H1 (cell line): ENCODE measurements at regions not wholly inside any gene's neighbourhood (a gene's known extent, or its start where the extent isn't known, plus 50 kb on each side); places are given as distances from the start of the nearest gene placed in this dataset.
"Not testable (repeated sequence)": the region's sequence is repeated elsewhere in the genome, so short reads cannot be mapped to it uniquely, and the experiment has no call there.

Source experiments
- CTCF ChIA-PET: fragments of 300-600 bp; sonication (Branson Sonifier 250); formaldehyde crosslinking; loops from one replicate; lab custom pipeline; 2021; ENCODE audit not compliant: partially characterized antibody; lab: Charles Lee
- POLR2A ChIA-PET: fragments of 300-600 bp; sonication (Branson Sonifier 250); formaldehyde crosslinking; loops from one replicate; lab custom pipeline; 2021; ENCODE audit warnings: inconsistent platforms; ENCODE audit not compliant: partially characterized antibody; lab: Charles Lee
- DNase-seq, 2 experiments: peaks; one replicate each; pipeline versions ENCODE4 v3.0.0 to v3.0.0-alpha.2; 2010 to 2022; ENCODE audit warnings: low spot score in 2 of 2, low read depth in 1 of 2, mixed read lengths in 1 of 2
- FAIRE-seq: peaks from 2 replicates; lab custom pipeline; 2011; peaks lifted over from hg19 to GRCh38; lab: Jason Lieb, UNC
- H2AFZ ChIP-seq: 2 replicates; pipeline ENCODE4 v1.8.1; 2012; ENCODE audit warnings: low read length, inconsistent platforms
- H2AK5ac ChIP-seq: 2 replicates; pipeline ENCODE4 v1.6.1; 2013; ENCODE audit warnings: low read depth, low read length
- H2BK120ac ChIP-seq: replicated peaks from 2 replicates; pipeline ENCODE3; 2013; ENCODE audit warnings: low read depth, low read length, inconsistent platforms
- H2BK12ac ChIP-seq: 2 replicates; pipeline ENCODE4 v1.6.1; 2013; ENCODE audit warnings: low read depth, low read length
- H2BK15ac ChIP-seq: 2 replicates; pipeline ENCODE4 v1.6.1; 2013; ENCODE audit warnings: low read length
- H2BK20ac ChIP-seq: 2 replicates; pipeline ENCODE4 v1.6.1; 2013; ENCODE audit warnings: low read length
- H2BK5ac ChIP-seq: 2 replicates; pipeline ENCODE4 v1.6.1; 2013; ENCODE audit warnings: low read depth, low read length
- H3K14ac ChIP-seq: 2 replicates; pipeline ENCODE4 v1.6.1; 2013; ENCODE audit warnings: inconsistent platforms; ENCODE audit not compliant: insufficient read length
- H3K18ac ChIP-seq: 2 replicates; pipeline ENCODE4 v1.6.1; 2013; ENCODE audit warnings: low read length; ENCODE audit errors: extremely low read depth
- H3K23ac ChIP-seq: 2 replicates; pipeline ENCODE4 v1.6.1; 2013; ENCODE audit warnings: inconsistent platforms; ENCODE audit not compliant: insufficient read length
- H3K23me2 ChIP-seq: 2 replicates; pipeline ENCODE4 v1.6.1; 2013; ENCODE audit warnings: low read depth, low read length
- H3K27ac ChIP-seq: 2 replicates; pipeline ENCODE4 v1.6.1; 2011; ENCODE audit warnings: low read depth, low read length, inconsistent platforms
- H3K27me3 ChIP-seq, 4 experiments: replicated peaks in 1 of 4; 1 replicate in 1 of 4; 2 replicates in 3 of 4; pipeline versions ENCODE4 v1.6.1 to v1.8.1; 2011 to 2013; ENCODE audit warnings: low read length in 3 of 4, mild to moderate bottlenecking in 3 of 4, inconsistent platforms in 2 of 4, mixed read lengths in 2 of 4, moderate library complexity in 1 of 4; ENCODE audit not compliant: control insufficient read depth in 3 of 4, insufficient read depth in 3 of 4; ENCODE audit errors: extremely low read depth in 1 of 4
- H3K36me3 ChIP-seq, 4 experiments: 2 replicates each; pipeline versions ENCODE4 v1.6.1 to v1.8.1; 2011 to 2013; ENCODE audit warnings: mild to moderate bottlenecking in 4 of 4, low read length in 3 of 4, moderate library complexity in 2 of 4, control low read depth in 1 of 4, inconsistent platforms in 1 of 4; ENCODE audit not compliant: insufficient read depth in 4 of 4, control insufficient read depth in 2 of 4
- H3K4ac ChIP-seq: replicated peaks from 2 replicates; pipeline ENCODE3; 2013; ENCODE audit warnings: low read length, low read depth, mixed read lengths, inconsistent platforms; ENCODE audit not compliant: insufficient read length
- H3K4me1 ChIP-seq, 4 experiments: replicated peaks in 1 of 4; 1 replicate in 1 of 4; 2 replicates in 3 of 4; pipeline versions ENCODE4 v1.6.1 to v1.8.1; 2011 to 2013; ENCODE audit warnings: low read length in 3 of 4, inconsistent platforms in 2 of 4, mixed read lengths in 1 of 4; ENCODE audit not compliant: insufficient read depth in 4 of 4, control insufficient read depth in 3 of 4
- H3K4me2 ChIP-seq, 2 experiments: 2 replicates each; pipeline versions ENCODE4 v1.6.1 to v1.8.1; 2011 to 2013; ENCODE audit warnings: low read depth in 2 of 2, low read length in 2 of 2, control low read depth in 1 of 2, inconsistent platforms in 1 of 2, mild to moderate bottlenecking in 1 of 2; ENCODE audit not compliant: insufficient read depth in 1 of 2
- H3K4me3 ChIP-seq, 4 experiments: fragments of 200-600, 300-600 bp in 1 of 4; sonication (generic), shearing (Covaris generic), sonication (Bioruptor Twin) in 1 of 4; 2 replicates each; pipeline versions ENCODE4 v1.5.1 to v1.8.1; 2011 to 2016; ENCODE audit warnings: low read length in 4 of 4, low read depth in 3 of 4, control low read depth in 2 of 4, inconsistent platforms in 2 of 4, mild to moderate bottlenecking in 2 of 4, mixed read lengths in 1 of 4, moderate library complexity in 1 of 4; ENCODE audit not compliant: insufficient read depth in 2 of 4; ENCODE audit errors: extremely low read depth in 1 of 4
- H3K56ac ChIP-seq: replicated peaks from 2 replicates; pipeline ENCODE3; 2013; ENCODE audit warnings: low read depth, mild to moderate bottlenecking, mixed read lengths, low read length, inconsistent platforms; ENCODE audit not compliant: insufficient read length
- H3K79me1 ChIP-seq: 2 replicates; pipeline ENCODE4 v1.6.1; 2013; ENCODE audit warnings: low read depth, low read length, control low read depth
- H3K79me2 ChIP-seq, 2 experiments: 2 replicates each; pipeline versions ENCODE4 v1.6.1 to v1.8.1; 2012 to 2013; ENCODE audit warnings: low read length in 2 of 2, mild to moderate bottlenecking in 2 of 2, inconsistent platforms in 1 of 2; ENCODE audit not compliant: insufficient read depth in 2 of 2, control insufficient read depth in 1 of 2
- H3K9ac ChIP-seq, 4 experiments: replicated peaks in 1 of 4; 1 replicate in 1 of 4; 2 replicates in 3 of 4; pipeline versions ENCODE4 v1.6.1 to v1.8.1; 2011 to 2013; ENCODE audit warnings: low read depth in 3 of 4, low read length in 3 of 4, control low read depth in 2 of 4, mild to moderate bottlenecking in 2 of 4, moderate library complexity in 2 of 4, inconsistent platforms in 1 of 4; ENCODE audit errors: extremely low read depth in 1 of 4
- H3K9me3 ChIP-seq, 2 experiments: 2 replicates each; pipeline versions ENCODE4 v1.6.1 to v1.8.1; 2012 to 2013; ENCODE audit warnings: mild to moderate bottlenecking in 2 of 2, moderate library complexity in 2 of 2, control low read depth in 1 of 2, inconsistent platforms in 1 of 2, low read depth in 1 of 2, low read length in 1 of 2, mixed read lengths in 1 of 2; ENCODE audit not compliant: insufficient read depth in 2 of 2
- H4K20me1 ChIP-seq, 2 experiments: replicated peaks in 1 of 2; 2 replicates each; pipeline versions ENCODE3 to v1.8.1; 2011 to 2013; ENCODE audit warnings: inconsistent platforms in 2 of 2, low read length in 2 of 2, mild to moderate bottlenecking in 1 of 2; ENCODE audit not compliant: insufficient read depth in 2 of 2, control insufficient read depth in 1 of 2
- H4K5ac ChIP-seq: 2 replicates; pipeline ENCODE4 v1.6.1; 2013; ENCODE audit warnings: low read length, low read depth, mixed read lengths, inconsistent platforms; ENCODE audit not compliant: insufficient read length
- H4K8ac ChIP-seq: 2 replicates; pipeline ENCODE4 v1.8.0; 2013; ENCODE audit warnings: mild to moderate bottlenecking, moderate library complexity, low read length, inconsistent platforms; ENCODE audit not compliant: insufficient read depth; ENCODE audit errors: extremely low read depth
- H4K91ac ChIP-seq: replicated peaks from 2 replicates; pipeline ENCODE3; 2013; ENCODE audit warnings: low read length, mixed read lengths, inconsistent platforms; ENCODE audit not compliant: insufficient read length
- WGBS, 2 experiments: shearing (Covaris generic) in 1 of 2; methylation state at CpG; one replicate each; pipeline versions ENCODE4 v1.1.6 to v1.1.7; 2013 to 2015; ENCODE audit warnings: low lambda C conversion rate in 2 of 2, mixed read lengths in 2 of 2, inconsistent platforms in 1 of 2, low coverage in 1 of 2, missing lambda C conversion rate in 1 of 2; ENCODE audit not compliant: insufficient replicate concordance in 2 of 2, insufficient coverage in 1 of 2, insufficient read length in 1 of 2; ENCODE audit errors: extremely low coverage in 1 of 2, missing lambda C conversion rate in 1 of 2; 5-methylcytosine and 5-hydroxymethylcytosine counted together

GRCh38 chr4:43659547-43659946, 767.0 kb downstream of the GRXCR1 start:
- H2AK5ac ChIP-seq, H4K8ac ChIP-seq, H3K9ac ChIP-seq, H4K20me1 ChIP-seq, H3K14ac ChIP-seq, H3K79me1 ChIP-seq, H2BK120ac ChIP-seq, H3K4ac ChIP-seq, FAIRE-seq, H3K23ac ChIP-seq, H3K9me3 ChIP-seq, DNase-seq, H2BK5ac ChIP-seq, H3K56ac ChIP-seq, CTCF ChIA-PET, H2BK12ac ChIP-seq, H3K18ac ChIP-seq, H3K23me2 ChIP-seq, H3K27ac ChIP-seq, H3K4me2 ChIP-seq, H3K4me1 ChIP-seq, H3K27me3 ChIP-seq, H3K79me2 ChIP-seq, POLR2A ChIA-PET, H2AFZ ChIP-seq, H2BK20ac ChIP-seq, H4K5ac ChIP-seq, H2BK15ac ChIP-seq, H3K4me3 ChIP-seq, H4K91ac ChIP-seq, H3K36me3 ChIP-seq: not testable (repeated sequence)
- WGBS, 2 experiments: 96% methylated on average over 2 of the region's 2 CpGs; no CpG with 5 or more reads in 1 of the 2 experiments

GRCh38 chr4:43672265-43672885, 776.2 kb downstream of the KCTD8 start:
- H3K4me2 ChIP-seq, H2BK5ac ChIP-seq, H2BK15ac ChIP-seq, H4K5ac ChIP-seq, H4K20me1 ChIP-seq, H3K79me1 ChIP-seq, H3K23ac ChIP-seq, H3K23me2 ChIP-seq, H2BK120ac ChIP-seq, H3K36me3 ChIP-seq, H4K91ac ChIP-seq, H3K9me3 ChIP-seq, H3K79me2 ChIP-seq, H3K4ac ChIP-seq, H3K56ac ChIP-seq, H3K9ac ChIP-seq, POLR2A ChIA-PET, H2AFZ ChIP-seq, CTCF ChIA-PET, FAIRE-seq, H3K18ac ChIP-seq, H2BK20ac ChIP-seq, H3K4me1 ChIP-seq, DNase-seq, H2BK12ac ChIP-seq, H3K14ac ChIP-seq, H2AK5ac ChIP-seq, H3K27ac ChIP-seq, H3K27me3 ChIP-seq, H3K4me3 ChIP-seq, H4K8ac ChIP-seq: not testable (repeated sequence)
- 97% methylated on average over 10 of the region's 23 CpGs; no CpG with 5 or more reads in 1 of the 2 experiments for WGBS, 2 experiments
